ENCODE measurements at regions not wholly inside any gene's neighbourhood (a gene's known extent, or its start where the extent isn't known, plus 50 kb on each side); places are given as distances from the start of the nearest gene placed in this dataset.
"Not testable (repeated sequence)": the region's sequence is repeated elsewhere in the genome, so short reads cannot be mapped to it uniquely, and the experiment has no call there.

- peak; percentile 47 for TF ChIP-seq CTCF (conservative IDR thresholded peaks at IDR 0.05; ENCODE audit: low read depth, low read length)
- TF ChIP-seq EZH2 (IDR thresholded peaks at IDR 0.05; ENCODE audit: borderline replicate concordance, low read depth, low read length, poor library complexity, severe bottlenecking) = not testable (repeated sequence)
Observed at GRCh38 chr1:157310805-157311729, 172.9 kb upstream of the ETV3 start.
